ENCODE measurements at regions not wholly inside any gene's neighbourhood (a gene's known extent, or its start where the extent isn't known, plus 50 kb on each side); places are given as distances from the start of the nearest gene placed in this dataset.

DNA sequence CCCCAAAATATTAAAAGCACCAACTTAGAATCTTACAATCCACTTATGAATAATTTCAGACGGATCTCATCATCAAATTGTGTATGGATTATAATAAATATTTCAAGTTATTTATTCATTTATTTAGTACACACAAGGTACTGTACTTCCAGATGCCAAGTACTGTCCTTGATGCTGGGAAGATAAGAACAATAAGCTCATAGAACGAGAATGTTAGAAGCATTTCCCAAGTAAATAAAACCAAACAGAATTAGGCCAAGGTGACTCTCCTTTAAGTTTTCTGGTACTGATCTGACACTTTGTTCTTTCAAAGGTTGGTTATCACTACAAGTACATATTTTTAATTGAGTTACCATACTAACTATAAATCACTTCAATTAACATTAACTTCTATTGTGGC lies 416.1 kb upstream of the ETAA1 start:
- Histone ChIP-seq H2BK12ac (ENCODE audit: insufficient read length, low read depth, low read length) (no peak overlapping the region), H3K27ac (ENCODE audit: insufficient read length, low read depth, low read length) (no peak overlapping the region), H3K14ac (ENCODE audit: insufficient read depth, low read length) (no peak overlapping the region), H3K4me2 (ENCODE audit: insufficient read depth, insufficient read length, low read length) (no peak overlapping the region), H2BK120ac (ENCODE audit: low read depth, low read length, poor library complexity, severe bottlenecking) (no peak overlapping the region), H3T11ph (ENCODE audit: low read length) (no peak overlapping the region), H4K91ac (ENCODE audit: insufficient read length, low read depth, low read length) (no peak overlapping the region), H2AK5ac (ENCODE audit: insufficient read length, low read length) (no peak overlapping the region), H3K23ac (ENCODE audit: insufficient read length, low read depth, low read length) (no peak overlapping the region), H3K23me2 (ENCODE audit: insufficient read length, low read depth, low read length, poor library complexity, severe bottlenecking) (no peaks in the 10 kb centered on the region), H4K20me1 (ENCODE audit: control insufficient read depth, insufficient read depth, insufficient read length) (no peaks in the 10 kb centered on the region), H3K4me1 (ENCODE audit: insufficient read depth, low read length) (no peaks in the 10 kb centered on the region), H3K56ac (ENCODE audit: insufficient read length, low read depth, low read length) (no peak overlapping the region), H3K4ac (ENCODE audit: low read depth, low read length) (no peak overlapping the region), H3K9me3 (ENCODE audit: control insufficient read depth, low read depth, low read length) (no peaks in the 10 kb centered on the region), H4K8ac (replicated peaks; ENCODE audit: insufficient read length, low read depth, low read length) (no peak overlapping the region), H2BK5ac (ENCODE audit: insufficient read length, low read length) (no peak overlapping the region), H3K9ac (ENCODE audit: extremely low read depth, insufficient read length, low read length) (no peak overlapping the region), H4K5ac (ENCODE audit: insufficient read length, low read depth, low read length) (no peak overlapping the region), H3K27me3 (ENCODE audit: insufficient read depth, low read length) (no peaks in the 10 kb centered on the region), H3K18ac (ENCODE audit: insufficient read length, low read depth, low read length) (no peak overlapping the region), H3K79me2 (ENCODE audit: insufficient read depth, low read length) (no peaks in the 10 kb centered on the region), H2BK20ac (ENCODE audit: low read depth, low read length, poor library complexity, severe bottlenecking) (no peak overlapping the region), H3K79me1 (ENCODE audit: insufficient read depth, low read depth, low read length, poor library complexity, severe bottlenecking) (no peaks in the 10 kb centered on the region), H2BK15ac (ENCODE audit: low read depth, low read length) (no peak overlapping the region), H2AFZ (ENCODE audit: low read length) (no peak overlapping the region)
- no CpG with 5 or more reads among the region's 2 CpGs for WGBS (ENCODE audit: extremely low coverage, insufficient read length, low lambda C conversion rate)
- DNase-seq = no peak
- no peak overlapping the region for H3K4me3 Mint-ChIP-seq
- no peaks in the 10 kb centered on the region for H3K9me3 Mint-ChIP-seq
- no peaks in the 10 kb centered on the region for H3K27me3 Mint-ChIP-seq (ENCODE audit: low read depth)
- H3K27ac Mint-ChIP-seq = no peak overlapping the region
- H3K36me3 Mint-ChIP-seq (ENCODE audit: insufficient read depth in 1 of 3, low read depth in 3 of 3) = no peaks in the 10 kb centered on the region
- no peaks in the 10 kb centered on the region for H3K4me1 Mint-ChIP-seq
- TF ChIP-seq, protein P1, sequence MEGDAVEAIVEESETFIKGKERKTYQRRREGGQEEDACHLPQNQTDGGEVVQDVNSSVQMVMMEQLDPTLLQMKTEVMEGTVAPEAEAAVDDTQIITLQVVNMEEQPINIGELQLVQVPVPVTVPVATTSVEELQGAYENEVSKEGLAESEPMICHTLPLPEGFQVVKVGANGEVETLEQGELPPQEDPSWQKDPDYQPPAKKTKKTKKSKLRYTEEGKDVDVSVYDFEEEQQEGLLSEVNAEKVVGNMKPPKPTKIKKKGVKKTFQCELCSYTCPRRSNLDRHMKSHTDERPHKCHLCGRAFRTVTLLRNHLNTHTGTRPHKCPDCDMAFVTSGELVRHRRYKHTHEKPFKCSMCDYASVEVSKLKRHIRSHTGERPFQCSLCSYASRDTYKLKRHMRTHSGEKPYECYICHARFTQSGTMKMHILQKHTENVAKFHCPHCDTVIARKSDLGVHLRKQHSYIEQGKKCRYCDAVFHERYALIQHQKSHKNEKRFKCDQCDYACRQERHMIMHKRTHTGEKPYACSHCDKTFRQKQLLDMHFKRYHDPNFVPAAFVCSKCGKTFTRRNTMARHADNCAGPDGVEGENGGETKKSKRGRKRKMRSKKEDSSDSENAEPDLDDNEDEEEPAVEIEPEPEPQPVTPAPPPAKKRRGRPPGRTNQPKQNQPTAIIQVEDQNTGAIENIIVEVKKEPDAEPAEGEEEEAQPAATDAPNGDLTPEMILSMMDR (conservative IDR thresholded peaks at IDR 0.05) = no peak

Data from H9 (cell line).